Gastroesophageal sphincter (tissue), 4 donors: ENCODE measurements at regions not wholly inside any gene's neighbourhood (a gene's known extent, or its start where the extent isn't known, plus 50 kb on each side); places are given as distances from the start of the nearest gene placed in this dataset.

Source experiments
- ATAC-seq: fragments of 150-250 bp; one replicate; pipeline ENCODE4 v1.9.1; 2016; ENCODE audit warnings: mild to moderate bottlenecking, moderate library complexity
- H3K27ac ChIP-seq, 4 donors: fragments of 200-600 bp; sonication (generic) in 3 of 4; 1 replicate in 3 of 4; 2 replicates in 1 of 4; pipeline ENCODE4 v1.5.1; 2016 to 2019
- H3K27me3 ChIP-seq: fragments of 200-600 bp; sonication (generic); one replicate; pipeline ENCODE4 v1.5.1; 2019
- H3K36me3 ChIP-seq, 2 donors: fragments of 200-600 bp; sonication (generic); one replicate each; pipeline ENCODE4 v1.5.1; 2019; ENCODE audit warnings: control low read depth in 1 of 2
- H3K4me1 ChIP-seq, 3 donors: fragments of 200-600 bp; sonication (generic); 1 replicate in 2 of 3; 2 replicates in 1 of 3; pipeline ENCODE4 v1.5.1; 2016 to 2019; ENCODE audit warnings: control low read depth in 2 of 3
- H3K4me3 ChIP-seq, 2 donors: fragments of 200-600 bp; sonication (generic); one replicate each; pipeline ENCODE4 v1.5.1; 2019; ENCODE audit warnings: mild to moderate bottlenecking in 1 of 2, moderate library complexity in 1 of 2
- H3K9me3 ChIP-seq, 3 donors: fragments of 200-600 bp; sonication (generic); one replicate each; pipeline ENCODE4 v1.5.1; 2017 to 2019; ENCODE audit warnings: control low read depth in 2 of 3
- EP300 ChIP-seq: sonication (generic); formaldehyde crosslinking; IDR thresholded peaks from one replicate; pipeline ENCODE4 v1.6.1; 2017; ENCODE audit warnings: antibody characterized with exemption, mild to moderate bottlenecking
- POLR2A ChIP-seq, 2 donors: fragments of 450-650 bp; IDR thresholded peaks; one replicate each; pipeline ENCODE4 v1.6.1; 2017; ENCODE audit warnings: antibody characterized with exemption in 2 of 2, mild to moderate bottlenecking in 2 of 2, moderate library complexity in 1 of 2
- POLR2AphosphoS5 ChIP-seq: sonication (generic); formaldehyde crosslinking; IDR thresholded peaks from one replicate; pipeline ENCODE4 v1.6.1; 2017; ENCODE audit warnings: antibody characterized with exemption
- WGBS, 2 donors: methylation state at CpG; one replicate each; pipeline ENCODE4 v1.1.5; 2018; ENCODE audit warnings: low coverage in 1 of 2; 5-methylcytosine and 5-hydroxymethylcytosine counted together
- TF ChIP-seq, protein P1 (sequence below), 4 experiments: fragments of 200-600 bp in 2 of 4; fragments of 450-650 bp in 2 of 4; sonication (generic) in 1 of 4; IDR thresholded peaks; one replicate each; pipeline ENCODE4 v1.5.1; 2017 to 2019; ENCODE audit warnings: antibody characterized with exemption in 4 of 4, mild to moderate bottlenecking in 2 of 4, moderate library complexity in 2 of 4

GRCh38 chr22:27629908-27630673 is 171.5 kb downstream of the MN1 start:
- no peak for ATAC-seq
- no peaks in the 10 kb centered on the region for H3K27me3 ChIP-seq
- no peak for TF ChIP-seq POLR2A (IDR thresholded peaks at IDR 0.05)
- H3K36me3 ChIP-seq = no peaks in the 10 kb centered on the region
- WGBS, 2 donors = 43 to 100% methylated on average over 1 to 2 of the region's 19 CpGs
- H3K4me3 ChIP-seq = no peak overlapping the region
- no peaks in the 10 kb centered on the region for H3K9me3 ChIP-seq
- H3K4me1 ChIP-seq = peaks cover 0 to 6% (median 0%) of the 10 kb centered on the region in 3 donors
- H3K27ac ChIP-seq = no peak overlapping the region

GRCh38 chr22:27630754-27631153 is 170.8 kb downstream of the MN1 start:
- ATAC-seq = no peak
- TF ChIP-seq EP300 (no peak), POLR2AphosphoS5 (no peak), POLR2A (IDR thresholded peaks at IDR 0.05) (no peak)
- TF ChIP-seq, protein P1, sequence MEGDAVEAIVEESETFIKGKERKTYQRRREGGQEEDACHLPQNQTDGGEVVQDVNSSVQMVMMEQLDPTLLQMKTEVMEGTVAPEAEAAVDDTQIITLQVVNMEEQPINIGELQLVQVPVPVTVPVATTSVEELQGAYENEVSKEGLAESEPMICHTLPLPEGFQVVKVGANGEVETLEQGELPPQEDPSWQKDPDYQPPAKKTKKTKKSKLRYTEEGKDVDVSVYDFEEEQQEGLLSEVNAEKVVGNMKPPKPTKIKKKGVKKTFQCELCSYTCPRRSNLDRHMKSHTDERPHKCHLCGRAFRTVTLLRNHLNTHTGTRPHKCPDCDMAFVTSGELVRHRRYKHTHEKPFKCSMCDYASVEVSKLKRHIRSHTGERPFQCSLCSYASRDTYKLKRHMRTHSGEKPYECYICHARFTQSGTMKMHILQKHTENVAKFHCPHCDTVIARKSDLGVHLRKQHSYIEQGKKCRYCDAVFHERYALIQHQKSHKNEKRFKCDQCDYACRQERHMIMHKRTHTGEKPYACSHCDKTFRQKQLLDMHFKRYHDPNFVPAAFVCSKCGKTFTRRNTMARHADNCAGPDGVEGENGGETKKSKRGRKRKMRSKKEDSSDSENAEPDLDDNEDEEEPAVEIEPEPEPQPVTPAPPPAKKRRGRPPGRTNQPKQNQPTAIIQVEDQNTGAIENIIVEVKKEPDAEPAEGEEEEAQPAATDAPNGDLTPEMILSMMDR (IDR thresholded peaks at IDR 0.05) = no peak
- Histone ChIP-seq H3K9me3 (no peaks in the 10 kb centered on the region), H3K36me3 (no peaks in the 10 kb centered on the region), H3K27ac (no peak overlapping the region), H3K4me1 (peaks cover 0 to 6% (median 0%) of the 10 kb centered on the region in 3 donors), H3K4me3 (no peak overlapping the region), H3K27me3 (no peaks in the 10 kb centered on the region)
- WGBS, 2 donors = no CpG with 5 or more reads among the region's 5 CpGs

- no peak overlapping the region for H3K4me3 ChIP-seq
- peaks cover 0 to 6% (median 0%) of the 10 kb centered on the region in 3 donors for H3K4me1 ChIP-seq
- TF ChIP-seq POLR2AphosphoS5 = no peak
- no peak for TF ChIP-seq EP300
- TF ChIP-seq POLR2A (IDR thresholded peaks at IDR 0.05) = no peak
- TF ChIP-seq, protein P1 (IDR thresholded peaks at IDR 0.05) = no peak
- H3K27ac ChIP-seq = no peak overlapping the region
- H3K9me3 ChIP-seq = no peaks in the 10 kb centered on the region
- WGBS, 2 donors = 86 to 100% methylated on average over 1 of the region's 1 CpG
- H3K27me3 ChIP-seq = no peaks in the 10 kb centered on the region
- no peak for ATAC-seq
- no peaks in the 10 kb centered on the region for H3K36me3 ChIP-seq
Observed at GRCh38 chr22:27631641-27632040, 169.9 kb downstream of the MN1 start.

DNA sequence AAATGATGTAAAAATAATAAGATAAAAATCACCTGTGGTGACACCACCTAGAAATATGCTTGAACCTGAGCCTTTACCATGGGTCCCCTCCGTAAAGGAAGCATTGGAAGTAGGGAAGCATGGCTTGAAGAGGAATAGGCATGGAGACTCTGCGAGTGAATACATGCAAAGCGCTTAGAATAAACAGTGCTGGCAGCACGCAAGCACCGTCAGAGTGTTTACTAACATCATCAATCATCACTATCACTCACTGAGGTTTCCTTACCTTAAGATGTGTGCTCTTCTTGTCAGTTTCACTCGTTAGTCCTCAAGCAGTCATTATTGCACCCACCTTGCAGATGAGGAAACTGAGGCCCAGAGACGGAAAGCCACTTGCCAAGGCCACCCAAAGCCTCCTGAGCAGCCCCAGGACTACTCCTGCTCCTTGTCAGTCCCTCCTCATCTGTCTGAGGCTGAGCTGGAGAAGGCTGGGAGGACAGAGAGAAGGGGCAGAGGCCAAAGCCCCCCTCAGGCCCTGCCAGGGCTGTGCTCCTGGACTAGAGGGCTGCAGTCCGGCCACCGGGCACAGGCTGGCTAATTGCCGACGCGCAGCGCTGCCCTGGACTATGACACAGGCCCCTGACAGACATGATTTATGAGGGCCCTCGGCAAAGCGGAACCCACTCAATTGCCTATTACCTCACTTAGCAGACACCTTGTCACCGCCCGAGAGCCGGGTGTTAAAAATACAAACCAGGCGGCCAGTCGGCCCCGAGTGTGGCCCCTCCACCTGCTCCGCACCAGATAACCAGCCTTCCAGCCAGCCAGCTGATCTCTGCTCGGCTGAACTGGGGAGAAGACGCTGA is 168.9 kb downstream of the MN1 start:
- TF ChIP-seq POLR2A (IDR thresholded peaks at IDR 0.05) (no peak), POLR2AphosphoS5 (no peak), EP300 (no peak)
- TF ChIP-seq, protein P1 (IDR thresholded peaks at IDR 0.05) = no peak

DNA sequence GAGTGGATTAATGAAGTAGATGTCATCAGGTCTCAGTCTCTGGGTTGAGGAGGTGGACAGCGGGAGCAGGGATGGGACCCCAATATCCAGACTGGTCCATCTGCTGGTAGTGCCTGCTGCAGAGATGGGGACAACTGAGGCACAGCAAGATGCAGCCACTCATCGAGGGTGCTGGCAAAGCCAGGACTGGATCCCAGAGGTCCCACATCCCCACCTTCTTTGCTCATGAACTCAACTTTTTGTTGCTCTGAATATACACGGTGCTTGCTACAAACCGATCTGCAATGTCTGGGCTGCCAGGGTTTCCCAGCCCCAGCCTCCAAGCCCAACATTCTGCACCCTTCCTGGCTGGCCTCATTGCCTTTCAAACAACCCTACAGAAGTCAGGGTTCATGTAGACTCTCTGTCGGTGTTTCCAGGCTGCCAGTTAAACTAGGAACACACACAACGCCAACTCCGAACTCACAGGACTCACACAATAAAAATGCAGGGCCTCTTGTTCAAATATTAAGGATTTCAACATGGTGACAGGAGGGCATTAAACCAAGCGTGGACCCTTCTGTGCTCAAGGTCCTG is 168.2 kb downstream of the MN1 start:
- TF ChIP-seq, protein P1 (IDR thresholded peaks at IDR 0.05) = no peak
- TF ChIP-seq POLR2AphosphoS5 = no peak
- no peak for TF ChIP-seq POLR2A (IDR thresholded peaks at IDR 0.05)
- TF ChIP-seq EP300 = no peak
- no peaks in the 10 kb centered on the region for H3K27me3 ChIP-seq
- ATAC-seq = no peak
- H3K4me1 ChIP-seq = peaks cover 0 to 20% (median 5%) of the 10 kb centered on the region in 3 donors
- no peaks in the 10 kb centered on the region for H3K9me3 ChIP-seq
- no peaks in the 10 kb centered on the region for H3K36me3 ChIP-seq
- H3K27ac ChIP-seq = no peak overlapping the region
- WGBS, 2 donors = 20 to 53% methylated on average over 1 to 3 of the region's 8 CpGs
- H3K4me3 ChIP-seq = no peak overlapping the region

More for the DNA sequence above, 168.9 kb downstream of the MN1 start:
- ATAC-seq = no peak
- WGBS, 2 donors = 38 to 59% methylated on average over 5 to 21 of the region's 24 CpGs
- no peak overlapping the region for H3K4me3 ChIP-seq
- H3K9me3 ChIP-seq = no peaks in the 10 kb centered on the region
- H3K27ac ChIP-seq = no peak overlapping the region
- H3K36me3 ChIP-seq = no peaks in the 10 kb centered on the region
- no peaks in the 10 kb centered on the region for H3K27me3 ChIP-seq
- H3K4me1 ChIP-seq = peaks cover 0 to 17% (median 5%) of the 10 kb centered on the region in 3 donors
